Mammary epithelial cell (primary cell): ENCODE measurements at regions not wholly inside any gene's neighbourhood (a gene's known extent, or its start where the extent isn't known, plus 50 kb on each side); places are given as distances from the start of the nearest gene placed in this dataset.

Source experiments
- CTCF ChIP-seq, 2 donors: IDR thresholded peaks in 1 of 2; conservative IDR thresholded peaks in 1 of 2; 2 replicates each; pipeline ENCODE4 v1.5.1; 2011 to 2012; ENCODE audit warnings: inconsistent platforms in 2 of 2, low read length in 2 of 2, mild to moderate bottlenecking in 2 of 2, control low read depth in 1 of 2, low read depth in 1 of 2; ENCODE audit not compliant: insufficient read depth in 1 of 2; ENCODE audit errors: extremely low read depth in 1 of 2
- EZH2 ChIP-seq: IDR thresholded peaks from 2 replicates; pipeline ENCODE4 v1.6.1; 2012; ENCODE audit warnings: low read length, inconsistent platforms, borderline replicate concordance

- no peak for TF ChIP-seq CTCF (conservative IDR thresholded peaks at IDR 0.05 in 1 of 2, IDR thresholded peaks at IDR 0.05 in 1 of 2; ENCODE audit: extremely low read depth in 1 of 2, insufficient read depth in 1 of 2, low read depth in 1 of 2, low read length in 2 of 2)
- no peak for TF ChIP-seq EZH2
Observed at GRCh38 chr13:54949735-54950134, 1921.1 kb downstream of the OLFM4 start.
